NCI-H345 treated with DMSO at 0.1 percent for 48 hours (cell line): ENCODE measurements at regions not wholly inside any gene's neighbourhood (a gene's known extent, or its start where the extent isn't known, plus 50 kb on each side); places are given as distances from the start of the nearest gene placed in this dataset.
A peak's percentile ranks its signal among the peaks of the same experiment; 100 is the strongest.

Source experiments
- DNase-seq: peaks from one replicate; lab custom pipeline; 2025; ENCODE audit not compliant: unreplicated experiment; lab: John Stamatoyannopoulos, UW

DNA sequence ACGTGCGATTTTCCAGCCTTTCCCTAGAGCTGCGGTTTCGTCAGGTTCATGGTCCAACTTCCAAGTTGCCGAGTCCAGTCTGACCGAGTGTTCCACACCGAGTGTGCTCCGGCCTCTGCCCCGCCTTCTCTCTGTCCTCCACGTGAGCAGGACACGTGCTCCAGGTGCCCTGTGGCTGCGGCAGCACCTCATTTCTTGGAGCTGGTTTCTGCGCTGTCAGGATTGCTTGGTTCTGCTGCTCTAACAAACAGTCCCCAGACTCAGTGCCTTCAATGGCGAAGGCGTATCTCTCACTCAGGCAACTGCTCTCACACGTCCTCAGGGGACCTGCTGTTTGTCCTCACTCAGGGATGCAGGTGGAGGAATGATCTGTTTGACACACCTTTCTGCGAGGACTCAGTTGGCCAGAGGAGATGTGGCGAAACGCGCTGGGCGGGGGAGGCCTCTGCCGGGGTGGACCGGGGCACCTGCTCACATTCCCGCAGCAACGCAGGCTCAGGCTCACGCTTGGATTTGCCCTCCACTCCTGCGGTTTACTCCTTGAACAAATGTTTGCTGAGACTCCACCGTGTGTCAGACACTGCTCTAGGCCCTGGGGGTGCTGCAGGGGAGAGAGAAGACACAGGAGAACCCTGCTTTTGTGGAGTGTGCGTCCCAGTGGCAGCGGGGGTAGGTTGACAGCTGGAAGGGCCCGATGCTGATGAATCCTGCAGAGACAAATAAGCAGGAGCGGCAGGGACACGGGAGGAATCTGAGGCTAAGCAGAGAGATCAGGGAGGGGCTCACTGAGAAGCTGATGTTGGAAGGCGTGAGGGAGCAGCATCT lies 63.4 kb upstream of the FBRSL1 start:
- no peak for DNase-seq

DNA sequence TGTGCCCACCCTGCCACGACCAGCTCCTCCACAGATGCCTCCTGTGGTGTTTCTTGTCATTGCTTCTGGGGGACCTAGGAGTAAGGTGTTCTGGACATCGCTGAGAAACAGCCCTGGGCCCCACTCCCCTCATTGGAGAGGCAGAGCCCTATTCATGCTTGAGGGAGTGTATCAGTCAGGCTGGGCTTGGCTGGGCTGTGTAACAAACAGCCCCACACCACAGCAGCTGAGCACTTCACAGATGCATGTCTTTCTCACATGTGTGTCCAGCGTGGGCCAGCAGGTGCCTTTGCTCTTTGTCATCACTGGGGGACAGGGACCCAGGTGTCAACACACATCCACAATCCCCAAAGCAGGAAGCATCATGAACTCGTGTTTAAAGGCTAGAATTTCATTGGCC lies 65.1 kb upstream of the FBRSL1 start:
- DNase-seq = no peak

GRCh38 chr12:132423820-132424645 lies 65.9 kb upstream of the FBRSL1 start:
- no peak for DNase-seq

- DNase-seq = no peak
Observed at GRCh38 chr12:132423251-132423819, 66.6 kb upstream of the FBRSL1 start.

DNA sequence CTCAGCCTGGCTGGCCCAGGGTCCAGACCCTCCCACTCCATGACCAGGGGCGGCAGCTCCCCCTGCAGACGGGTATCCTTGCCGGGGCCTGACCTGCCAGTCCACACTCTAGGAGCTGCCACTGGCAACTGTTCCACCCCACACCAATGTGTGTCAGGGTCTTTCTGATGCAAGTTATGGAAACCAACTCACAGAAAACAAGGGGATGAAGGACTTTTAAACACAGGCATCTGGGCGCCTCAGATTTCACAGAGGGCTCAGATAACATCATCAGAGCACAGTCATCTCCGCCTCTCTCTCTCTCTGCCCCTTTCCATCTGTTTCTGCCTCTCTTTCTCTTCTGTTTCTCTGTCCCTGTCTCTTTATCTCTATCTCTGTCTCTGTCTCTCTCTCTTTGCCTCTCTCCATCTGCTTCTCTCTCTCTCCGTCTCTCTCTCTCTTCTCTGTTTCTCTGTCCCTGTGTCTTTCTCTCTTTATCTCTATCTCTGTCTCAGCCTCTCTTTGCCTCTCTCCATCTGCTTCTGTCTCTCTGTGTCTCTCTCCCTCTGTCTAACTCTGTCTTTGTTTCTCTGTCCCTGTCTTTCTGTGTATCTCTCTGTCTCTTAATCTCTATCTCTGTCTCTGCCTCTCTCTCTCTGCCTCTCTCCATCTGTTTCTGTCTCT lies 67.4 kb upstream of the FBRSL1 start:
- no peak for DNase-seq

GRCh38 chr12:132422040-132422380 lies 67.9 kb upstream of the FBRSL1 start:
- no peak for DNase-seq

DNA sequence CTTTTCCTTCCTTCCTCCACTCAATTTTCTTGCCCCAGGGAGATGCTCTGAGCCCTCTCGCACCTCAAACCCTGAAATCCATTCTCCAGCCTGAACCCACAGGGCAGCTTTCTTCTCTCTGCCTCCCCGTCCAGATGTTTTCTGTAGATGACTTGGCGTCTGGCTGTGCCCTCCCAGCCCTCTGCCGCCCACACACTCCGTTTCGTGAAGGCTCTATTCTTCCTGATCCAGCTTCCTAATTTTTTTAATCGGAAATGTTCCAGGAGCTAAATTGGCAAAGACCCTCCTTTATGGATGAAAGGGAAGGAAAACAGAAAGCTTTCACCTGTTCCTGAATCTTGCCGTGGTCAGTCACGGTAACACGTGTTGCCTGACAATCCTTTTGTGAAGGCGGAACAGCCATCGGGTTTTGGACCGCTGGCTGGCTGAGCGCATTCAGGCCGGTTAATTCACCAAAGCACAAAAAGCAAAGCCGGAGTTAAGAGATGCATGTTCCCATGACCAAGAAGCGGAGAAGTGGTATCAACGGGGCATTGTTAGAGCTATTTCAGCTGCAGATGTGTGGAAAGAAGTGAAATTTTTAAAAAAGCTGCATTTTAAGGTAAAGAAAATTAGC lies 70.2 kb upstream of the FBRSL1 start:
- no peak for DNase-seq

- DNase-seq = no peak
Observed at GRCh38 chr12:132418393-132418925, 71.5 kb upstream of the FBRSL1 start.

- no peak for DNase-seq
Observed at GRCh38 chr12:132417741-132418140, 72.2 kb upstream of the FBRSL1 start.

DNA sequence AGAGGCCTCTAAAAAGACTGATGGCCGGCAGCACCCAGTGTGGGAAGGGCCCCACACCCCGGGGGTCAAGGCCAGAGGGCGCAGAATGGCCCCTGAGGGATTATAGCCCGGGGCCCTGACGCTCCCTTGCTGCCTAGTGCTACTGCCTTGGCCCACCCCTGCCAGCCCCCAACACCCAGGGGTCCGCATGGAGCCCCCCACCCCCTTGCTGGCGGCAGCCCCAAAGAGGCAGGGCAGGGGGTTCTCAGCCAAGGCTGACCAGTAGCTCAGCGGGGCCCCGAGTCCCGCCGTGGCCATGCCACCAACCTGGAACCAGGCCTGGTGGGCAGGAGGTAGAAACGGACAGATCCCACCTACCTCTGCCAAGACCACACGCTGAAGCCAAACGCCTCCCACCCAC lies 73.1 kb upstream of the FBRSL1 start:
- no peak for DNase-seq

- DNase-seq = no peak
Observed at GRCh38 chr12:132416121-132416673, 73.8 kb upstream of the FBRSL1 start.

DNA sequence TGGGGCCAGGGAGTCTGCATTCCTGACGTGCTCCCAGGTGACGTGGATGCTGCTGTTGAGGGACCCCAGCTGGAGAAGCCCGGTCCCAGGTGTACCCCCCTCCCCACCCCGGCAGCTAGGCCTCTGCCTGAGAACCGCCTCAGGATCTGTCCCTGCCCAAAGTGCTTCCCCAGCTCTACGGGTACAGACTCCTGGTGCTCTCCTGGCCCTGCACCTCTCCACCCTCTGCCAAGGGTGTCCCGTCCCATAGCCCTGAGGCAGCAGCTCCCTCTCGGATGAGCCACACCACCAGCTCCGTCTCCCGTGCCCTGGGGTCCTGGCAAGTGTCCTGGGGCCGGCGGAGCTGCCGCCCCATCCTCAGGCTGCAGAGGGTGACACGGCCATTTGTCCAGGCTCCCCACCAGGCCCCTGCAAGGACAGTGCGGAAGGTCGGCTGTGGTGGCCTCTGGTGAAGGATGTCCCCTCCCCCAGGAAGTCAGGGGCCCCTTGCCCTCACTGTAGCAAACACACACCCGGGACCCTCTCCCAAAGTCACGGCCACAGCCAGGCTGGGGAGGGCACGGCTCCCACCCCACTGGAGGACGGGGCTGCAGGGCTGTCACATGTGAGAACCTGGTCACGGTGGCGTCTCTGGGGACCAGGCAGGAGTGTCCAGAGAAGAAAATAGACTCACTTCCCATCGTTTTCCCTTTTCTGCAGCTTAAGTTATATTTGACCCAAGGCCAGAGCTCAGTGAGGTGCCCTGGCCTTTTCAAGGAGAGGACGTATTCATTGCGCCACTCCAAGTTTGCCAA lies 74.4 kb upstream of the FBRSL1 start:
- no peak for DNase-seq

DNA sequence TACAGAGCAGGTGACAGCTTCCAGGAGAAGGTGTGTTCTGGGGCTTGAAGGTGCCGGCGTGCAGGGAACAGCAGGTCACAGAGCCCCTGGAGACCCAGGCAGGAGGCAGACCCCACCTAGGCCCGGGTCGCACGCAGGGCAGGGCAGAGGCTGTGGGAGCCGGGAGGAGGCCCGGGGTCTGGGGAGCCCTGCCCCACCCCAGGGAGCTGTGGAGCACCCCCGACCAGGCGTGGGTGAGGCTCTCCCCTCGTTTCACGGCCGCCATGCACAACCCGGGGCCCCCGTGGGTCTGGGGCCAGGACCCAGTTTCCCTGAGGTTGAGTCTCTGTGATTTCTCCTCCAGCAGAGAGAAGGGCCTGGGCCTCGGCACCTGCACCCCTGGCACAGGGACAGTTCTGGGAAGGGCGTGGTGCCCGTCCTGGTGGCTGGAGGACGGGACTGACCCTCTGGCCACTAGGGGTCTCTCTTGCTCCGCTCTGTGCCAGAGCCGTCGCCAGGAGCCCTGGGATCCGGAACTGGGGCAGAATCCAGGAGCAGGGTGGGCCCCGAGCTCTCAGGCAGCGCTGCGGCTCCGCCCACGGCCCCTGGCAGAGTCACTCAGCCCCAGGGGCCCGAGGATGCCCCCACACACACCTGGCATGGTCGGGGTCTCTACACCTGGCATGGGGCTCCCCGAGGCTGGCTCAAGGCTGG lies 75.2 kb upstream of the FBRSL1 start:
- DNase-seq = peak; percentile 81

DNA sequence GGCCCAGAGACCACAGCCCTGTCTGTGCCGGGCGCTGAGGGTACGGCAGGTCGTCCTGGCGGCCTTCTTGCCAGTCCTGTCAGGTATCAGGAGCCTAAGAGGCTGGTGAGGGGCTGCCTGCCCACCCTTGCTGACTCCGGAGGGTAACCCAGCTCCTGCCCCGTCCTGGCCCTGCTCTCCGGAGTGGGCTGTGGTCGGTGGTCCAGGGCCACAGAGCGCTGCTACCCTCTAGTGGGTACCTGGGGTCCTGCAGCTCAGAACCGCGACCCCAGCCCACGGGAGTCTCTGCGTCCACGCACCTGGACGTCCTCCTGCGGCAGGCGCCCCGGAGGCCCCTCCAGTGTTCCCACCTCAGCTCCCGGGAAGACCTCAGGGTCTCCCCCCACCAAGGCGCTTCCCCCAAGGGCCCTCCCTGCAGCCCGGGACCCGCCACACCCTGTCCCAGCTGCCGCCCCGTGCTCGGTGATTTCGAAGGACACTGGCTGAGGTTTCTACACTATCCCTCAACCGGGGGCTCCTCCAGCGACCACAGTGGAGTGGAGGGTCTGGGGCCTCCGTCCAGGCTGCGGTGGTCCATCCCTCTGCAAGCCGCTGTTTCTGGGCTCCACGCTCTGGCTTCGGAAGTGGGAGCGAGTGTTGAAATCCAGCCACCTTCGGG lies 75.9 kb upstream of the FBRSL1 start:
- DNase-seq = no peak

DNA sequence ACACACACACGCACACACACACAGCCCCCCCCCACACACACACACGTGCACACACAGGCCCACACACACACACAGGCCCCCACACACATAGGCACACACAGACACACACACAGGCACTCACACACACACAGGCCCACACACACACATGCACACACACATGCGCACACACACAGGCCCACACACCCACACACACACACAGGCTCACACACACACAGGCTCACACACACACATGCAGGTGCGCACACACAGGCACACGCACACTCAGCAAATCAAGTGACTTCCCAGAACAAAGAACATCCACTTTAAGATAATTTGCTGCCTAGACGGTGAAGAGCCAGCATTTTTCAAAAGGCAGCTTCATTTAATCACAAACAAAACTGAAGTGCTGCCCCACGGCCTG lies 78.5 kb upstream of the FBRSL1 start:
- DNase-seq = no peak

DNA sequence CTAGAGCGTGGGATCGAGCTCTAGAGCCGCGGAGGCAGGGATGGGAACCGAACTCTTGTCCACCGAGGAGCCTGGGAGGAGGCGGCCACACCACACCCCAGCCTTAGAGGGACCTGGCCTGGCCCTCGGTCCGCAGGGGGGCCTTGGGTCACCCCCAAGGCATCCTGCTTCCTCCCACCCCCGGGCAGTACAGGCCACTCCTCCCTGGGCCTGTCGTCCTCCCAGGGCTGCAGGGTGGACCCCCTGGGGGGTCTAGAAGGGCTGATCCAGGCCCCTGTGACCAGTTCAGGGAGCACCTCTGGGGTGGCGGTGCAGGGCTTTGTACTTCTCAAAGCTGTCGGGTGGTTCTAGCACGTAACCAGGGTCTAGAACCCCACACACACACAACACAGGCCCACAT lies 79.1 kb upstream of the FBRSL1 start:
- DNase-seq = no peak

DNA sequence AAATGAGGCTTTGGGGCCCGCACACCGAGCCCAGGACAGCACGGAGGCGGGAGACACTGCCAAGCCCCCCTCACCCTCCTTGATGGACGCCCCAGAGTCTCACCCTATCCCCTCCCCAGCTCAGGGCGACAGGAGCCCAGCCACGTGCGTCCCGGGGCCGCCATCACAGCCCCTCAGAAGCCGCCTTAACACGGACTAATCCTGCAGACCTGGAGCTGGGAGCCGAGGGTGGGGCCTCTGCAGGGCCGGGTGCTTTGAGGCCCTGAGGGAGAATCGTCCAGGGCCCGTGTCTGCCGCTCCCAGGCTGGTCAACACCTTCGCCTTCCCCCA lies 79.7 kb upstream of the FBRSL1 start:
- DNase-seq = no peak

- DNase-seq = no peak
Observed at GRCh38 chr12:132409495-132410295, 80.3 kb upstream of the FBRSL1 start.
